RCC 7860 (cell line): ENCODE measurements at regions not wholly inside any gene's neighbourhood (a gene's known extent, or its start where the extent isn't known, plus 50 kb on each side); places are given as distances from the start of the nearest gene placed in this dataset.

ENCODE experiments used
- DNase-seq: peaks from one replicate; pipeline ENCODE4 v3.0.0-alpha.2; 2015; ENCODE audit warnings: low spot score
- FAIRE-seq: peaks from 2 replicates; lab custom pipeline; 2012; peaks lifted over from hg19 to GRCh38; lab: Jason Lieb, UNC

DNA sequence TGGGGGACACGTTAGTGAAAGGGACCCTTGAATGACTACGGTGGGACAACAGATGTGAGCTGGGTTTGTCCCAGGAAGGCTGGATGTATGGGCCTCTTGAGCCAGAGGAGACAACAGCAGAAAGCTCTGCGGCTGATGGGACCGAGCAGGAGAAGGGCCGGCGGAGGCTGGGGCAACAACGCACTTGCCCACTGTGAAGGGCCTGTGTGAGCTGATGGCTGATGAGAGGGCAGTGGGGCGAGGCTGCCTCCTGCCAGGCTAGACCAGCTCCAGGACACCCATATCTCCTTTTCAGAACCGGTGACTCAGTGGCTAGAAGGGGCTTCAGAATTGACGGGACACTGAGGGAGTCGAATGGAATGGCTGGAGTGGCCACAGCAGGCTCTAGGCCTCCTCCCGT lies 250.1 kb downstream of the SEC14L1 start:
- FAIRE-seq = no peak
- no peak for DNase-seq

DNA sequence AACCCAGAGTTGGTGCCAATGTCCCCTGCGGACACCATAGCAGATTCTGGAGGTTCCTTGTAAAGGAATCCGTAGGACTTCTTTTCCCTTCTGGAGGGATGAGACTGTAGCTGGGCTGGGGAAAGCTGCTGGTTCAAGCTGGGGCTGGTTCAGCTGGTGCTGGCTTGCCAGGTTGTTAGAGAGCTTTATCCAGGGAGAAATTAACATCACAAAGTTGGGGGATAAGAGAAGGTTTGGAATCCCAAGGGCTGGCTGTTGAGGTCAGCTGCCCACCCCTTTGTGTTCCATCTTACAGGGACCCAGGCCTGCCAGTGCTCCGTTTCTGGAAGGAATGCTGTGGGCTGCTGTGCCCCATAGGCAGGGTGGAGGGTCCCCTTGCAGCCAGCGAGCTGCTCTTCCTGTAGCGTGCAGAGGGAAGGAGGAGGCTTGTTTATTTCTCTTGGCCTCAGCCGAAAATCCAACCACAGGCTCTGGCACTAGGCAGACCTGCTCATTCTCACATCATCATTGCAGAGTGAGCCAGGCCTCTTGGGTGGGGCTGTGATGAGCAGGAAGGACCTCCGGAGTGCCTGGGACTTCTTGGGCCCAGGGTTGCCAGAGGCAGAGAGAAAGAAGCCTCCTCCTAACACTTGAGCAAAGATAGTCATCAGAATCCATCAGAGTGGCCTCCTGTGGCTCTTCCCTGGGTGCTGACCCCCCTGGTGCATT lies 251.1 kb downstream of the SEC14L1 start:
- no peak for FAIRE-seq
- peak; percentile 72 for DNase-seq

DNA sequence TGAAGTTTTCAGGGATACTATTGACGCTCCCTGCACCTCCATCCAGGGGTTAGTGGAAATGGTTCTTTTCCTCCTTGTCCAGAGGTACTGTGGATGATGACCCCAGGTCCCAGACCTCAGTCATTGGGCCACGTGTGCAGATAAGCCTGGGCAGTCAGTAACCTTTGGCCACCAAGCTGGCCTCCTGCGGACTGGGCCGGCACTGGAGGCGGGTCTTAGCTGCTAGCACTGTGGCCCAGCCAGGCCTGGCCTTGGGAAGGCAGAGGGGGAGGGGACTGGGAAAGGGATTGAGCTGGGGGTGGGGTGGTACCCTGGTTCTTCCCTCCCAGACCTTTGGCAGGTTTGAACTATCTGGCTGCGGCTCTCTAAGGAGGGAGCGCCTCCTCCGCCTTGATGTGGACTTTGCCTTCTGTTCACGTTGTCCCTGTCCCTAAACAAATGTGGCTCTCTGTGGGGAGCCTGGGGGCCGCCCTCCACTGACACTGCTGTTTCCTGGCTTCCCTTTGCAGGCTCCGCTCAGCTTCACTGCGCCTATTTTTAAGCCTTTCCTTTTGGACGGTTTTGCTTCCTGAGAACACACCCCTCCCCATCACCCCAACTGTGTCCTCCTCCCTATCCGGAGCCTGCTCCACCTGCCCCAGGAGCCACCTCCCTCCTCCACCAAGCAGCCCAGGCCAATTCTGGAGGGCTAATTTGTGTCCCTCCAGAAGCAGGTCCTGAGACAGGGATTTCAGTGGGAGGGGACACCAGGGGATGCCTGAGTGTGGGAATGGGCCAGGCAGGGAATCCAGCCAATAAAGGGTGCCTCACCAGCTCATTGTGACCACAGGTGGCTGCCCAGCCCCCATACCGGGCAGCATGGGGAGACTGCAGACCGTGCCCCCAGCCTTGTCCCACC lies 251.9 kb downstream of the SEC14L1 start:
- FAIRE-seq (peak; percentile 84), DNase-seq (peak; percentile 74)

DNA sequence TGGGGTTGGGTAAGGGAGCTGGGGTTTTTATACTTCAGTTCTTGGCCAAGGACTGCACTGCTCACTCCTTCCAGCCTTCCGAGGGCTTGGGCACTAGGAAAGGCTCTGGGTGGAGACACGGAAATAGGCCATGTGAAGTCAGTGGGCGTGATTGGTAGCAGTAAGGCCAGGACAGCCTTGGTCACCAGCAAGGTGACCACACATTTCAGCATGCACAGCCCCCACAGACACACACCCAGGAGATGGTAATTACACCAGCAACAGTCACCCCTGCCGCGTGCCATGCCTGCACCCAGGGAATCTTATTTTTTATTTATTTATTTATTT lies 252.5 kb downstream of the SEC14L1 start:
- no peak for FAIRE-seq

DNA sequence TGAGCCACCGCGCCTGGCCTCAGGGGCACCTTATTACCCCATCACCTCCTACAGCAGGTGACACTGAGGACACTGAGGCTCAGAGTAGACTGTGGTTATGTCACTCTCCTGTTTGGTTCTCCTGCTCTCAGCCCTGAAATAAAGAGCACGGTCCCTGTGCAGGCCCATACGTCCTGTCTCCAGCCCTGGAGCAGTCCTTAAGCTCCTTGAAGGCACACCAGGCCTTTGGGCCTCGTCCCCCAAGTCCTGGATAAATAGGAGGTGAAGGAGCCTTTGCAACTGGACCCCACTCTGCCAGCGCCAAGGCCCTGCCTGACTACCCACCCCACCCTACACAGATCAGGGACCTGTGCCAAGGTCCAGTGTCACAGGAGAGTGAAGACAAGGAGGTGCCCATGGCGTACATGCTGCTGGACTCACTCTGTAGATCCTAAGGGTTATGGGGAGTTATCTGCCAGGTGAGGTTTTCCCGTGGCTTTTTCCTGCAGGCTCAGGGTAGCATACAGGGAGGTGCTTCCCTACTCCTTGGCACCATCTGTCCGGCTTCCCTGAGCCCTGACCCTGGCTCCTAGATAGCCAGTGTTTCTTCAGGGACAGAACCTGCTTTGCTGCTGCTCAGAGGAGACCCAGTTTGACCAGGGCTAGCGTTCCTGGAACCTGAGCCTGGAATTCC lies 253.2 kb downstream of the SEC14L1 start:
- no peak for FAIRE-seq
- DNase-seq = no peak

More for the DNA sequence above, 252.5 kb downstream of the SEC14L1 start:
- no peak for DNase-seq

DNA sequence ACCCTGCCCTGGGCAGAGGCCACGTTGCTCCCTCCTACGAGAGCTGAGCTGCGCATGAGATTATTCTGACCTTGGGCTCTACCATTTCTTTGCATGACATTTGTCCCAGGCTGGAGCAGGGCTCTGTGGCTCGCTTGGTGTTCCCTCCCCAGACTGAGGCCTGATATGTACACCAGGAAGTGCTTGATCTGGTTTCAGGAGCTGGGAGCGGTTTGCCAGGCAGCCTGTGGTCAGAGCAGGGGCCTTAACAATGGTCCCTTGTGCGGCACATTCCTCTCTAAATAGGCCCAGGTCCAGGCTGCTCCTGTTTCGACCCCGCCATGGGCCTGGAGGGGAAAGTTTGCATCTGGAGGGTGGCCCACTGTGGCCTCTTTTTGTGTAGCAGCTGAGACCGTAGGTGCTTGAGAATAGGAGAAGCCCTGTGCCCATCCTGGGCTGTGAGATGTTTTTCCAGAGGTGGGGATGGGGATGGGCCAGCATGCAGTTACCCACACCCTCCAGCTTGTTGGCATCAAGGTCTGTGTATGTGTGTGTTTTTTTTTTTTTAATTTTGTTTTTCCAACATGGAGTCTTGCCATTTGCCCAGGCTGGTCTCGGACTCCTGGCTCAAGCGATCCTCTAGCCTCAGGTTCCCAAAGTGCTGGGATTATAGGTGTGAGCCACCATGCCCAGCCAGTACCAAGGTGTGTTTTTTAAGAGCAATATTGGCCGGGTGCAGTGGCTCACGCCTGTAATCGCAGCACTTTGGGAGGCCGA lies 253.9 kb downstream of the SEC14L1 start:
- no peak for FAIRE-seq

DNA sequence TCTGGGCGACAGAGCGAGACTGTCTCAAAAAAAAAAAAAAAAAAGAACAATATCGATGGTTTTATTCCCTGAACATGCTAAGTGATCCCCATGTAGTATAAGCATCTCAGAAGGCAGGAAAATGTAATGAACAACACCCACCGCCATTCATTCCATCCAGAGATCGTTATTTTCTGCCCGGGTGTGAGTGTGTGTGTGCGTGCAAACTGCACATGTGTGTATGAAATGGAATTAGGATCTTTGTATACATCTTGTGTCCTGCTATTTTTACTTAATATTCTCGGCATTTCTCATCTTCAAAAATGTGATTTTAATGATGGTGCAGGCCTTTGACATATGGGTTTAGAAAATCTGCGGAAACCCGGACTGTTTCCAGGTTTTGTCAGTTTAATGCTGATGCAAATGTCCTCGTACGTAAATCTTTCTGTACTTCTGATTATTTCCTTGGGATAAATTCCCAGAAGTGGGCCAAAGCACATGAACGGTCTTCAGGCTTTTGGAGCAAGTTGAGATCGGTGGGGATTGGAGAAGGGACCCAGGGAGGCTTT lies 254.8 kb downstream of the SEC14L1 start:
- FAIRE-seq = no peak

More for the DNA sequence above, 253.9 kb downstream of the SEC14L1 start:
- DNase-seq = no peak

DNA sequence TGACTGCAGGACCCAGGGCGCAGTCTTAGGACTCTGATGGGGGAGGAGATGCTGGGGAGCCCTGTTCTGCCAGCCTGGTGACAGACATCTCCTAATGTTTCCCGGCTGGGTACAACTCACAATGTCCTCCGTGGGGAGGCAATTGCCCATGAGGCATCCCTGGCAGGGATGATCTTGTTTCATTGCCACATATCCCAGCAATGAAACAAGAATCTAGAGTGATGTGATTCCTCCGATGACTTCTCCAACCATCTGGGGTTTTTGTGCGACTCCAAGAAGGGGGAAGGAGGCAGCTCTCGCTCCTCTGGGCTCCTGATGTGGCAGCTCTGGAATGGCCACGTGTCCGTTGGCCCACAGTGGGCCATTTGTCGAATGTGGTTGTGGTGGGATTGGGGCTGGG lies 255.8 kb downstream of the SEC14L1 start:
- DNase-seq (no peak), FAIRE-seq (no peak)

More for the DNA sequence above, 254.8 kb downstream of the SEC14L1 start:
- DNase-seq = no peak

DNA sequence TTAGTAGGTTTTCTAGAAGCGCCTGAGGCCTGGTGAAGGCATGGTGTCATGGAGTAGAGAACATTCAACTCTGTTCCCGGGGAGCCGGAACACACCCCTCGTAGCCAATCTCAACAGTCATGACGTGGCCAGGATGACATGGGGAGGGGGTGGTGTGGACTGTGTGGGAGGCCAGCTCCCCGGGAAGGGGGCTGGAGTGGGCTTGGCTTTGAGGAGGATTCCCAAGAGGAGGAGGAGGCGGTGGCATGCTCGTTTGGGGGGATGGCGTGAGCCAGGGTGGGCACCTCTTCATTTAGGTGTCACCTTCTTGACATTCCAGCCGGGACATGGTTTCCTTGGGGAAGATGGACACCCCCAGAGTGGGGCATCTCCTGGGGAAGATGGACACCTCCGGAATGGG lies 257.5 kb downstream of the SEC14L1 start:
- FAIRE-seq (no peak), DNase-seq (no peak)

DNA sequence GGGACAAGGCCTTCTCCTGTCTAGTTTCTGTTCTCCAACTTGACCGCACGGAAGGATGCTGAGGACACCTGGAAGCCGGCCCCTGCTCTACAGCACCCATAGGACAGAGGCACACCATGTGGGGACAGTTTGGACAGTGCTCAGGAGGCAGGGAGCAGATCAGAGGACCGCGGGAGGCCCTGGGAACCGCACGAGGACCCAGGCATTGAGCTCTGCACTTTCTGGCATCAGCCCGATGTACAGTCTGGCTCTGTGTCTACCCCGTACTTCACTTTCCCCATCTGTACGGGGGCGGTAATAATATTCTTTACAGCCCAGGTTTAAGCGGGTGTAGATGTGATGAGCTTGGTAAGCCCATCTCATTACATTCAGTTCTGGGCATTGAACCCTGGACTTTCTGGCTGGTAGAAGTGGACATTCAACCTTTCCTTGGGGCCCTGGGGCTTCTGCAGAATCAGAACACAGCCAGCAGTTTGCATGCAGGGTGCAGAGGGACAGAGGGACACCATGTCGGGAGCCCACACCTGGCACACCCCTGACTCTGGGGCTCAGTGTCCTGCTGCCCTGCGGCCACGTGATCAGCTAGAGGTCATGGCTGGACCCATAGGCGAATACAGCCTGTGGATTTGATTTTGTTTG lies 258.7 kb downstream of the SEC14L1 start:
- no peak for FAIRE-seq

DNA sequence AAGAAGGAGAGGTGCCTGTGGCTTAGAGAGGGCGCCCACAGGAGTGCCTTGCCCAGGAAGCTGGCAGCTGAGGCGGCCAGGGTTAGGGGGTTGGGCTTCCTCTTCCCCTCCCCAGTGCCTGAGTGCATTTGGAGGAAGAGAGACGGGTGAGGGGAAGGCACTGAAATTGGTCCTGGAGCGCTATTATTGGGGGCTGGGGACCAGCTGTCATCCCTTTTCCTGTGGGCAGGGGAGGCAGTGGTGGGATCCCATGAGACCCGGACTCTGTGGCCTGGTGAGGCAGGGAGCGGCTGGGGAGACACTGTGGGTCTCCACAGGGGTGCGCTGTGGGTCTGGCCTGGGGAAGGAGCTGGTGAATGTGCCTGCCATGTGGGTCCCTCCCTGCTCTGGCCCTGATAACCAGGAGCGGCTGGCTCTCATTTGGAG lies 259.7 kb downstream of the SEC14L1 start:
- FAIRE-seq (no peak), DNase-seq (no peak)

More for the DNA sequence above, 258.7 kb downstream of the SEC14L1 start:
- DNase-seq = no peak

DNA sequence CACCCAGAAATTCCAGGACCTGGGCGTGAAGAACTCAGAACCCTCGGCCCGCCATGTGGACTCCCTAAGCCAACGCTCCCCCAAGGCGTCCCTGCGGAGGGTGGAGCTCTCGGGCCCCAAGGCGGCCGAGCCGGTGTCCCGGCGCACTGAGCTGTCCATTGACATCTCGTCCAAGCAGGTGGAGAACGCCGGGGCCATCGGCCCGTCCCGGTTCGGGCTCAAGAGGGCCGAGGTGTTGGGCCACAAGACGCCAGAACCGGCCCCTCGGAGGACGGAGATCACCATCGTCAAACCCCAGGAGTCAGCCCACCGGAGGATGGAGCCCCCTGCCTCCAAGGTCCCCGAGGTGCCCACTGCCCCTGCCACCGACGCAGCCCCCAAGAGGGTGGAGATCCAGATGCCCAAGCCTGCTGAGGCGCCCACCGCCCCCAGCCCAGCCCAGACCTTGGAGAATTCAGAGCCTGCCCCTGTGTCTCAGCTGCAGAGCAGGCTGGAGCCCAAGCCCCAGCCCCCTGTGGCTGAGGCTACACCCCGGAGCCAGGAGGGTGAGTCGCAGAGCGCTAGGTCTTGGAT lies 261.5 kb downstream of the SEC14L1 start:
- no peak for FAIRE-seq
- no peak for DNase-seq

DNA sequence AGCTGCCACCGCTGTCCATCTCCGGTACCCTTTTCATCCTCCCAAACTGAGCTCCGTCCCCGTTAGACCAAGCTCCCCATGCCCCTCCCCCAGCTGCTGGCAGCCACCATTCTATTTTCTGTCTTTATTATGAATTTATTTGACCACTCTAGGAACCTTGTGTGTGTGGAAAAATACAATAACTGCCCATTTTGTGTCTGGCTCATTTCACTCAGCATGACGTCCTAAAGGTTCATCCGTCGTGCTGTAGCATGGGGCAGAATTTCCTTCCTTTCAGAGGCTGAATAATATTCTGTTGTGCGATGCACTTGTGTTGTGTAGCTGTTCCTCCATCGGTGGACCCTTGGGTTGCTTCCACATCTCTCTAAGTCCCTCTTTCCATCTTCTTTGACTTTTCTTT lies 263.1 kb downstream of the SEC14L1 start:
- DNase-seq = no peak
- no peak for FAIRE-seq

DNA sequence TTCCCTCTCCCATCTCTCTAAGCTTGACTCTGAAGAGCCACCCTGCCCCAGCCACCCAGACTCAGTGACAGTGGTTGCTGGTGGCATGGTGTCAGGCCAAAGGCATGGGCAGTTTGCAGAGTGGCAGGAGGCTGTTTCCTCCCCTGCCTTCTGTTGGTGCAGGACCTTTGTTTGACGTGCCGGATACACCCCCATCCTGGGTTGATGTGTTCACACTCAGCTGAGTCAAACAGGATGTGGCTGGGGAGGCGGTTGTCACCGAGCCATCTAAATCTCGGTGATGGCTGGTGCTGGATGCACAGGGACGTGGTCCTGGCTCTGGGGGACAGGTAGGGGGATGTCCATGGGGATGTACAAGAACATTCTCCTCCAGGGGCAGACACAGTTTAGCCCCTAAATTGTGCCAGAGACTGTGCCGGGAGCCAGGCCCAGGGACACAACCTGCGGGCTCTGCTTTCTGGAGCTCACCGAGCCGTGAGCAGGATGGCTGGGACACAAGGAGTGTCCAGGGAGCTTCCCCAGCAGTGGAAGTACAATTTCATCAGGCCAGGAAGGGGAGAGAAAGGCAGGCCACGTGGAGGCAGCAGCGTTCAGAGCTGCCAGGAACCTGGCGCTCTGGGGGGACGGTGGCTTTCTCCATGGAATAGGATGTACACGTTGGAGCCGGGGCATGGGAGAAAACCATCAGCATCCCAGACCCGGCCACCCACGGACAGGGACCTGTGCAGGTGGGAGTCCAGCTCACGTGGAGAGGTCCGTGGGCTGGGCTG lies 264.2 kb downstream of the SEC14L1 start:
- FAIRE-seq (peak; percentile 85), DNase-seq (peak; percentile 85)

DNA sequence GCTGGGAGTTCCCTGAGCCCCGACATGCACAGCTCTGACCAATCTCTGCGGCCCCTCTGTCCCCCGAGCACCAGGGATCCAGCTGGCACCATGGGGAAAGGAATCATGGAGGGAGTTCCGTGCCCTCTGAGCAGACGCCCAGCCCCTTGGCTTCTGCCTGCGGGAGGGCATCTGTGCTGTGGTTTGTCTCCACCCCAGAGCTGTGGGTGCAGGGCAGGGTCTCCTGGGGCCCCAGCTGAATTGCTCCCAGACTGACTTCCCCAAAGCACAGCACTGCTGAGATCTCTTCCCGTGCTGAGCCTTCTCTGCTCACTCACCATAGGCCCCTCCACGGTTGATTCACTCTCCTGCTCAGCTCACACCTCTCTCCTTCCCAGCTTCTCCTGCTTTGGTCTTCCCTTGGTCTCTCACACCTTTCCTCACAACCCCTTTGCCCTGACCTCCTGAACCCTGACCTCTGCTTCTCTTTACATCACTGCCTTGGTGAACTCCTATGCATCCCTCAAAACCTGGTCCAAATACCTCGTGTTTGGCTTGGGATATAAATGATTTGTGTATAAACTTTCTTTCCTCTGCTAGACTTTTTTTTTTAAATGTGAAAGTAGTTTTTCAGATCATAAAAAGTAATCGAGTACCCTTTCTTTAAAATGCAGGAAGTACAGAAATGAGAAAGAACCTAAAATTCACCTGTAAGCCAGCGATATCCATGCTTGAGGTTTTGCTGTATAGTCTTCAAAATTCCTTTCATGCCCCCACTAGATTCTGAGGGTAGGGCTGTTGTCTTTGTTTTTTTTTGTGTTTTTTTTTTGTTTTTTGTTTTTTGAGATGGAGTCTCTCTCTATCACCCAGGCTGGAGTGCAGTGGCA lies 265.3 kb downstream of the SEC14L1 start:
- DNase-seq = no peak
- FAIRE-seq = no peak

DNA sequence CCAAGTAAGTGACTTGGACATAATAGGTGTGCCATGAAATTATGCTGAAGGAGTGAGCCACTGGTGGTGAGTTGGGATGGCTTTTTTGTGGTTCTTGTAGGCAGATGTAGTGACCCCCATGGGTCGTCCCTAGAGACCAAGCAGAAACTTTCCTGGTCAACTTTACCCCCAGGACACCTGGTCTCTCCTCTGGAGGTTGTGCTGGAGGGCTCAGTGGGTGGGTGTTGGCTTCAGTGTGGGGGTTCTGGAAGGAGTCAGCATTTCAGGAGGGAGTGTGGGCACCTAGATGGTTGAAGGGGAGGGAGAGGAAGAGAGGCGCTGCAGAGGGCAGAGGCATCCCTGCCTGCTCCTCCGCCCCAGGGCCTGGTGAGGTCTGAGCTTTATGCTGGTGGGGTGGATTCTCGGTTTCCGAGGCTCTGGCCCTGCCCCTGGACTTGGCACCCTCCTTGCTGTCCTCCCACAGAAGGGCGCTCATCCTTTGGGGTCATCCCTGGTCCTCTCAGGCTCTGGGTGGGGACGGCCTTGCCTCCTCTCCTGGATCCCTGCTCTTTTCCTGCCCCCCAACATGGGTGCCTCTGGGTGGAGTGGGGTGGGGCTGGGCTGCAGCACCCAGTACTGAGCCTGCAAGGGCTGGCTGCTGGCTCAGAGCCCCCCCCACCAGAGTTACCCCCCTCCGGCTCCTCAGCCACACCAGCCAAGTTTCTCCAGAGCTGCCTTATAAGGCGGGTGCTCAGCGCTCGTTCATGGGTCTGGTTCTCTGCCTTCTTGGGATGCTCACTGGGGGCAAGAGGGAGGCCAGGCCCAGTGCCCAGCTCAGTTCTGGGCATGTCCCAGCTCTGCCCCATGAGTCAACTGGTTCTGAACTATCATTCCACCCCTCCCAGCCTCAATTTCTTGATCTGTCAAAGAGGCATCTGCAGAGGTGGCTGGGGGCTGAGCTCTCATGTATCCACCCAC lies 266.8 kb downstream of the SEC14L1 start:
- FAIRE-seq (no peak), DNase-seq (no peak)

DNA sequence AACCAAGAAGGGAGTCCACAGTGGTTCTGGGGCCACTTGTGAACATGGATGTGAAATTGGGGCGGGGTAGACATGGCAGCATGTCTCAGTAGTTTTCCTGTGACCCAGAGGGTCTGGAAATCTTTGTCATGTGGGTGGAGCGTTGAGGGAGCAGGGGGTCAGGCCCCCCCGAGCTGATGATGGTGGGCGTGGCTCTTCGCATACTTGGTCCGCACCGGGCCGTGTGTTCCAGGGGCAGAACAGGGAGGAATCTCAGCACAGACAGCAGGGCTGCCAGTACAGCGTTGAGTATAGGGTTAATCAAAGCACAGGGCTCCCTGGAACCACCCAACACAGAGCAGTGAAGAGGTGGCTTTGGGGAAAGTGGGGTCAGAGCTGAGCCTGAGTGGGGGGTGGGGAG lies 267.5 kb downstream of the SEC14L1 start:
- FAIRE-seq = no peak
- DNase-seq = no peak
